Activated CD4-positive, alpha-beta memory T cell treated with anti-CD3 and anti-CD28 coated beads for 36 hours (primary cell): ENCODE measurements at regions not wholly inside any gene's neighbourhood (a gene's known extent, or its start where the extent isn't known, plus 50 kb on each side); places are given as distances from the start of the nearest gene placed in this dataset.

ENCODE experiments used
- CTCF ChIA-PET: fragments of 350-600 bp; sonication (Branson Sonifier 250); formaldehyde crosslinking; loops from one replicate; lab custom pipeline; 2021; ENCODE audit warnings: antibody characterized with exemption, inconsistent platforms; lab: Charles Lee
- POLR2A ChIA-PET: fragments of 350-600 bp; sonication (Branson Sonifier 250); formaldehyde crosslinking; loops from one replicate; lab custom pipeline; 2021; ENCODE audit warnings: antibody characterized with exemption; lab: Charles Lee
- DNase-seq: peaks from one replicate; pipeline ENCODE4 v3.0.0-alpha.2; 2020
- H3K27ac Mint-ChIP-seq: one replicate; pipeline ENCODE4 v1.8.0; 2021; ENCODE audit warnings: mixed read lengths
- H3K27me3 Mint-ChIP-seq: one replicate; pipeline ENCODE4 v1.8.0; 2021; ENCODE audit warnings: mixed read lengths
- H3K36me3 Mint-ChIP-seq: one replicate; pipeline ENCODE4 v1.8.0; 2021; ENCODE audit warnings: mixed read lengths
- H3K4me1 Mint-ChIP-seq: one replicate; pipeline ENCODE4 v1.8.0; 2021; ENCODE audit warnings: low read depth, mixed read lengths
- H3K4me3 Mint-ChIP-seq: one replicate; pipeline ENCODE4 v1.8.0; 2021; ENCODE audit warnings: mild to moderate bottlenecking, mixed read lengths
- H3K9me3 Mint-ChIP-seq: one replicate; pipeline ENCODE4 v1.8.0; 2021; ENCODE audit warnings: mixed read lengths
- intact Hi-C: fragments of 100-400 bp; cut with micrococcal nuclease; formaldehyde crosslinking; loops from one replicate; pipeline ENCODE4 v1.15.1; 2023

GRCh38 chr9:115235221-115235620, 117.3 kb upstream of the TNC start:
- no peaks in the 10 kb centered on the region for H3K9me3 Mint-ChIP-seq
- H3K4me3 Mint-ChIP-seq, result no peak overlapping the region
- H3K27ac Mint-ChIP-seq, result no peak overlapping the region
- H3K4me1 Mint-ChIP-seq, result no peaks in the 10 kb centered on the region
- CTCF ChIA-PET, result interaction anchor here (0.6 kb wide), 1 partner anchor 8 kb away, joined by 3 read pairs; no protein-coding TSS in a partner anchor
- no peak for DNase-seq
- POLR2A ChIA-PET, result no interaction called here
- H3K36me3 Mint-ChIP-seq, result no peaks in the 10 kb centered on the region
- peaks cover 22% of the 10 kb centered on the region for H3K27me3 Mint-ChIP-seq
- intact Hi-C loops, result no loop called here

- POLR2A ChIA-PET, result no interaction called here
- H3K36me3 Mint-ChIP-seq, result no peaks in the 10 kb centered on the region
- peaks cover 23% of the 10 kb centered on the region for H3K27me3 Mint-ChIP-seq
- DNase-seq, result no peak
- no peaks in the 10 kb centered on the region for H3K9me3 Mint-ChIP-seq
- intact Hi-C loops, result no loop called here
- no peak overlapping the region for H3K27ac Mint-ChIP-seq
- CTCF ChIA-PET, result no interaction called here
- H3K4me1 Mint-ChIP-seq, result no peaks in the 10 kb centered on the region
- no peak overlapping the region for H3K4me3 Mint-ChIP-seq
Measured at GRCh38 chr9:115237385-115237998, 119.5 kb upstream of the TNC start.

GRCh38 chr9:115240676-115241075, 122.7 kb upstream of the TNC start:
- POLR2A ChIA-PET, result no interaction called here
- CTCF ChIA-PET, result no interaction called here
- Mint-ChIP-seq H3K4me3 (no peak overlapping the region), H3K9me3 (no peaks in the 10 kb centered on the region), H3K36me3 (no peaks in the 10 kb centered on the region), H3K27ac (no peak overlapping the region), H3K27me3 (peaks cover 12% of the 10 kb centered on the region), H3K4me1 (no peaks in the 10 kb centered on the region)
- DNase-seq, result no peak
- intact Hi-C loops, result no loop called here

GRCh38 chr9:115241641-115242040, 123.7 kb upstream of the TNC start:
- H3K27ac Mint-ChIP-seq, result no peak overlapping the region
- H3K36me3 Mint-ChIP-seq, result no peaks in the 10 kb centered on the region
- DNase-seq, result no peak
- intact Hi-C loops, result no loop called here
- H3K27me3 Mint-ChIP-seq, result peaks cover 14% of the 10 kb centered on the region
- H3K4me3 Mint-ChIP-seq, result no peak overlapping the region
- no peaks in the 10 kb centered on the region for H3K9me3 Mint-ChIP-seq
- no peaks in the 10 kb centered on the region for H3K4me1 Mint-ChIP-seq
- POLR2A ChIA-PET, result no interaction called here
- CTCF ChIA-PET, result no interaction called here

- Mint-ChIP-seq H3K4me3 (no peak overlapping the region), H3K36me3 (no peaks in the 10 kb centered on the region), H3K9me3 (no peaks in the 10 kb centered on the region), H3K27me3 (peaks cover 12% of the 10 kb centered on the region), H3K27ac (no peak overlapping the region), H3K4me1 (no peaks in the 10 kb centered on the region)
- CTCF ChIA-PET, result no interaction called here
- intact Hi-C loops, result no loop called here
- DNase-seq, result no peak
- POLR2A ChIA-PET, result no interaction called here
Measured at GRCh38 chr9:115249488-115249887, 131.5 kb upstream of the TNC start.

GRCh38 chr9:115250621-115251032, 132.7 kb upstream of the TNC start:
- no peak overlapping the region for H3K27ac Mint-ChIP-seq
- intact Hi-C loops, result no loop called here
- DNase-seq, result no peak
- no peak overlapping the region for H3K4me3 Mint-ChIP-seq
- no peaks in the 10 kb centered on the region for H3K4me1 Mint-ChIP-seq
- peaks cover 15% of the 10 kb centered on the region for H3K27me3 Mint-ChIP-seq
- H3K9me3 Mint-ChIP-seq, result no peaks in the 10 kb centered on the region
- ChIA-PET CTCF (no interaction called here), POLR2A (no interaction called here)
- no peaks in the 10 kb centered on the region for H3K36me3 Mint-ChIP-seq

GRCh38 chr9:115254287-115255180, 136.6 kb upstream of the TNC start:
- H3K9me3 Mint-ChIP-seq, result no peaks in the 10 kb centered on the region
- POLR2A ChIA-PET, result no interaction called here
- CTCF ChIA-PET, result no interaction called here
- intact Hi-C loops, result no loop called here
- H3K27me3 Mint-ChIP-seq, result peaks cover 14% of the 10 kb centered on the region
- no peaks in the 10 kb centered on the region for H3K4me1 Mint-ChIP-seq
- no peak for DNase-seq
- no peak overlapping the region for H3K27ac Mint-ChIP-seq
- H3K4me3 Mint-ChIP-seq, result no peak overlapping the region
- H3K36me3 Mint-ChIP-seq, result no peaks in the 10 kb centered on the region

GRCh38 chr9:115261656-115262081, 143.7 kb upstream of the TNC start:
- Mint-ChIP-seq H3K4me3 (no peak overlapping the region), H3K4me1 (no peaks in the 10 kb centered on the region), H3K9me3 (no peaks in the 10 kb centered on the region), H3K27ac (no peak overlapping the region), H3K36me3 (no peaks in the 10 kb centered on the region), H3K27me3 (peaks cover 6% of the 10 kb centered on the region)
- ChIA-PET CTCF (no interaction called here), POLR2A (no interaction called here)
- DNase-seq, result no peak
- intact Hi-C loops, result no loop called here

- ChIA-PET CTCF (no interaction called here), POLR2A (no interaction called here)
- H3K4me3 Mint-ChIP-seq, result no peak overlapping the region
- H3K27me3 Mint-ChIP-seq, result peaks cover 3% of the 10 kb centered on the region
- no peak for DNase-seq
- H3K27ac Mint-ChIP-seq, result no peak overlapping the region
- H3K36me3 Mint-ChIP-seq, result no peaks in the 10 kb centered on the region
- H3K4me1 Mint-ChIP-seq, result no peaks in the 10 kb centered on the region
- no peaks in the 10 kb centered on the region for H3K9me3 Mint-ChIP-seq
- intact Hi-C loops, result no loop called here
Measured at GRCh38 chr9:115262477-115262876, 144.5 kb upstream of the TNC start.

- peaks cover 3% of the 10 kb centered on the region for H3K27me3 Mint-ChIP-seq
- H3K4me3 Mint-ChIP-seq, result no peak overlapping the region
- DNase-seq, result no peak
- no peaks in the 10 kb centered on the region for H3K4me1 Mint-ChIP-seq
- H3K9me3 Mint-ChIP-seq, result no peaks in the 10 kb centered on the region
- intact Hi-C loops, result no loop called here
- ChIA-PET CTCF (no interaction called here), POLR2A (no interaction called here)
- H3K27ac Mint-ChIP-seq, result no peak overlapping the region
- no peaks in the 10 kb centered on the region for H3K36me3 Mint-ChIP-seq
Measured at GRCh38 chr9:115262952-115263351, 145.0 kb upstream of the TNC start.

GRCh38 chr9:115263371-115264075, 145.6 kb upstream of the TNC start:
- Mint-ChIP-seq H3K27ac (no peak overlapping the region), H3K4me3 (no peak overlapping the region), H3K27me3 (peaks cover 3% of the 10 kb centered on the region), H3K36me3 (no peaks in the 10 kb centered on the region), H3K4me1 (no peaks in the 10 kb centered on the region), H3K9me3 (no peaks in the 10 kb centered on the region)
- ChIA-PET POLR2A (no interaction called here), CTCF (no interaction called here)
- intact Hi-C loops, result no loop called here
- DNase-seq, result no peak

GRCh38 chr9:115264313-115264712, 146.4 kb upstream of the TNC start:
- Mint-ChIP-seq H3K9me3 (no peaks in the 10 kb centered on the region), H3K36me3 (no peaks in the 10 kb centered on the region), H3K27me3 (peaks cover 3% of the 10 kb centered on the region), H3K4me3 (no peak overlapping the region), H3K4me1 (no peaks in the 10 kb centered on the region), H3K27ac (no peak overlapping the region)
- ChIA-PET POLR2A (no interaction called here), CTCF (no interaction called here)
- no peak for DNase-seq
- intact Hi-C loops, result no loop called here
